ENCODE measurements at regions not wholly inside any gene's neighbourhood (a gene's known extent, or its start where the extent isn't known, plus 50 kb on each side); places are given as distances from the start of the nearest gene placed in this dataset.

DNA sequence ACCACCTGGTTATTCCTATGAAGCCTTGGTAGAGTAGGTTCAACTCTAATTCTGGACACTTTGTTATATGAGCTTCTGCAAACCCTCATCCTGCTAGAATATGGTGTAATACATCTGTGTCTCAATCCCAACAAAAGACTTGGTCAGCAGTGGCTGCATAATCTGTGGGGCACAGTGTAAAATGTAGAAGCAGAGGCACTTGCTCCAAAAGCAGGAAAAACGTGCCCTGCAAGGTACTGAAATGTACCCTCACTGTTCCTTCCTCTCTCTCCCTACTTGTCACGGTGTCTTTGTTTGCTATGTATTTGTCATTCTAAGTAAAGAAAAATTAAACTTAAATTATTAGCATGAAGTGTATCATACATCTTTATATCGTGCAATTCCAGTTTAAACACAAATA, 267.9 kb downstream of the BCL11B start:
- no peaks in the 10 kb centered on the region for H3K4me1 Mint-ChIP-seq (ENCODE audit: low read depth)
- peaks cover 2% of the 10 kb centered on the region for H3K9me3 Mint-ChIP-seq
- H3K4me3 Mint-ChIP-seq, result no peak overlapping the region
- no peak for DNase-seq
- no peaks in the 10 kb centered on the region for H3K36me3 Mint-ChIP-seq (ENCODE audit: low read depth)
- H3K27ac Mint-ChIP-seq, result no peak overlapping the region
- no peaks in the 10 kb centered on the region for H3K27me3 Mint-ChIP-seq

DNA sequence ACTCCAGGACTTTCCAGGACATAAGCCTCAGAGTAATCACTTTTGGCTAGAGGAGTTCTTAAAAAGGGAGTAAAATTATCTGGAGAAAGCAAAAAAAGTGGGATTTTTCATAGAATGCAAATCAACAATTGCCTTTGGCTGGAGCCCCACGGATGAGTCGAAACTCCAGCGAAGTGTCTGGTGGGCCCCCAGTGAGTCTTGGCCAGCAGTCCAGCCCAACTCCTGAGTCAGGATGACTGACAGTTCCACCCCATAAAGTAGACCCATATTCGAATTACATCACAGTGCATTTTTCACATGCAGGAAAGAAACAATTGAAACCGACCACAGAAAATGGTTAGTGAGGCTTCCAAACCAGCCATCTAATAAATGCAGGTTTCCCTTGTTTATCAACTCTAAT, 265.7 kb downstream of the BCL11B start:
- H3K36me3 Mint-ChIP-seq (ENCODE audit: low read depth), result no peaks in the 10 kb centered on the region
- no peak overlapping the region for H3K27ac Mint-ChIP-seq
- H3K27me3 Mint-ChIP-seq, result no peaks in the 10 kb centered on the region
- H3K9me3 Mint-ChIP-seq, result peaks cover 6% of the 10 kb centered on the region
- peaks cover 11% of the 10 kb centered on the region for H3K4me1 Mint-ChIP-seq (ENCODE audit: low read depth)
- H3K4me3 Mint-ChIP-seq, result no peak overlapping the region
- no peak for DNase-seq

DNA sequence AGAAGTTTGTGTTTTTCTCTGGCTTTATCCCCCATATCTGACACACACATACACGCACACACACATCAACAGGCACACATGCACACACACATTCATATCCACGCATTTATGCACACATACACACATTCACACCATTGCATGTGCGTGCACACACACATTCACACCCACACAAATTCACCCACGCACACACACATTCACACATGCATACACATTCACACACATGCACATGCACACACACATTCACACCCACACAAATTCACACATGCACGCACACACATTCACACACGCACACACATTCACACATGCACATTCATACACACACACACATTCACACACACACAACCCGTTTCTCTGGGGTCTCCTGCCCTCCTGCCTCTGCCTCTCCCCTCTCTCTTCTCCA, 264.2 kb downstream of the BCL11B start:
- H3K4me3 Mint-ChIP-seq, result no peak overlapping the region
- no peaks in the 10 kb centered on the region for H3K36me3 Mint-ChIP-seq (ENCODE audit: low read depth)
- H3K27ac Mint-ChIP-seq, result no peak overlapping the region
- no peak for DNase-seq
- H3K27me3 Mint-ChIP-seq, result no peaks in the 10 kb centered on the region
- H3K9me3 Mint-ChIP-seq, result peaks cover 6% of the 10 kb centered on the region
- H3K4me1 Mint-ChIP-seq (ENCODE audit: low read depth), result peaks cover 11% of the 10 kb centered on the region

DNA sequence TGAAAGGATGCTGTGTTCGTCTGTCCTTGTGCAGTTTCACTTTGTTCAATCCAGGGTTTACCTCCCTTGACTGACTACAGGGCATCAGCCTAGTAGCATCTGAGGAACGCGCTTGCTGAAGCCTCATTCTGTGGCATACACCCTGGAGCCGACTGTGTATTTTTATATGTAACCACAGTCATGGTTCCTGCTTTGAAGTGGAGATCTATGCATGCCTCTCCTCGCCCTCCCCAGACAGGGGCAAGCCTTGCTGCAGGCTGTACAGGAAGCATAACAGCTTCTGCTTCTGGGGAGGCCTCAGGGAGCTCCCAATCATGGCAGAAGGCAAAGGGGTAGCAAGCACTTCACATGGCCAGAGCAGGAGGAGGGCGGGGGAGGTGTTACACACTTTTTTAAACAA, 262.1 kb downstream of the BCL11B start:
- H3K4me1 Mint-ChIP-seq (ENCODE audit: low read depth), result peaks cover 15% of the 10 kb centered on the region
- peak overlapping the region; percentile 4 for H3K27ac Mint-ChIP-seq
- H3K9me3 Mint-ChIP-seq, result peaks cover 6% of the 10 kb centered on the region
- no peak for DNase-seq
- H3K4me3 Mint-ChIP-seq, result no peak overlapping the region
- no peaks in the 10 kb centered on the region for H3K36me3 Mint-ChIP-seq (ENCODE audit: low read depth)
- no peaks in the 10 kb centered on the region for H3K27me3 Mint-ChIP-seq

DNA sequence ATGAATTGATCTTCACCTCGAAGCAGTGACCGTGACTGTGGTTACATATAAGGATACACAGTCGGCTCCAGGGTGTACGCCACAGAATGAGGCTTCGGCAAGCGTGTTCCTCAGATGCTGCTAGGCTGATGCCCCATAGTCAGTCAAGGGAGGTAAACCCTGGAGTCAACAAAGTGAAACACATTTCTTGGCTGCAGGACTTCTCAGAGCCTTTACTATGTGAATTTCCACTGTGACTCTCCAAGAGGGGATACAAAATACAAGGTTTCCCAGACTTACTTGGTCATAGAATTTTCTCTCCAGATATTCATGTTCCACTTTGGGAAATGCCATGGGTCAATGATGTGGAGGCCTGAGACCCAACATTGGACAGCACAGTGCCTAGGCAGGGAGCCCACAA, 260.6 kb downstream of the BCL11B start:
- no peak overlapping the region for H3K27ac Mint-ChIP-seq
- no peaks in the 10 kb centered on the region for H3K27me3 Mint-ChIP-seq

DNA sequence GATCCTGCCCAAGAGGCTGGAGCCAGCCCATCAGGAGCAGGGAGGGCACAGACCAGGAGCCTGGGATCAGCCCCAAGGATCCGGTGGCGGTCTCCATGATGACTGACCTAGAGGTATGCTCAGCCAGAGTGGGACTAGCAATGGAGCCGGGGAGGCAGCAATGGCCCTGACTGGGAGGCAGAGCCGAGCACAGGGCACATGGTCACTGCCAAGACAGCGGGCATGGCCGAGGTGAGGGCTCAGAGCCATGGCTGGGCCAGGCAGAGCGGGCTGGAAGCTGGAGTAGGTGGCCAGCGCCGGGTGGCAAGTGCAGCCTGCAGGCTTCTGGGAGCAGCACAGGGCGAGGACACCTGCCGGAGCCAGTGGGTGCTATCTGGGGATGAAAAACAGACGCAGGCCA, 259.3 kb downstream of the BCL11B start:
- no peak overlapping the region for H3K27ac Mint-ChIP-seq
- peaks cover 6% of the 10 kb centered on the region for H3K9me3 Mint-ChIP-seq

More for the DNA sequence above, 260.6 kb downstream of the BCL11B start:
- DNase-seq, result no peak
- Mint-ChIP-seq H3K4me1 (ENCODE audit: low read depth) (peaks cover 15% of the 10 kb centered on the region), H3K4me3 (no peak overlapping the region), H3K9me3 (peaks cover 6% of the 10 kb centered on the region), H3K36me3 (ENCODE audit: low read depth) (no peaks in the 10 kb centered on the region)

DNA sequence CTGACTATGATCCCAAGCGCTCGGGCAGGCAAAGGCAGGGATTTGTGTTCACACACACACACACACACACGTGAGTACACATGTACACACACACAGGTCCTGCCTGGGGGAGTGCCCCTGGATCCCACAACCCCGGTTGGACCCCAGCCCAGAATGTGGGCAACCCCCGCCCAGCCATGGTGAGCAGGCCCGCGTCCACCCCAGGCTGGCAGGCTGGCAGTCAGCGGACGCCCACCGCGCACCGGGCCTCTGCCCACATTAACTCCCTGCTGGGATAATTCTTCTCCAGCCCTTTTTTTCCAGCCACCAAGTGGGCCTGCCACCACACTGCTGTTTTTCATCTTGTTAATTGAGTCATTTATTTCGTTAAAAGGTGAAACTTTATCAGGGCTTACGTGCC, 256.2 kb downstream of the BCL11B start:
- Mint-ChIP-seq H3K9me3 (no peaks in the 10 kb centered on the region), H3K36me3 (ENCODE audit: low read depth) (no peaks in the 10 kb centered on the region), H3K27me3 (no peaks in the 10 kb centered on the region), H3K4me1 (ENCODE audit: low read depth) (peaks cover 10% of the 10 kb centered on the region), H3K4me3 (no peak overlapping the region), H3K27ac (no peak overlapping the region)
- DNase-seq, result no peak

More for the DNA sequence above, 259.3 kb downstream of the BCL11B start:
- Mint-ChIP-seq H3K27me3 (no peaks in the 10 kb centered on the region), H3K4me1 (ENCODE audit: low read depth) (peaks cover 15% of the 10 kb centered on the region), H3K4me3 (no peak overlapping the region), H3K36me3 (ENCODE audit: low read depth) (no peaks in the 10 kb centered on the region)
- DNase-seq, result no peak

DNA sequence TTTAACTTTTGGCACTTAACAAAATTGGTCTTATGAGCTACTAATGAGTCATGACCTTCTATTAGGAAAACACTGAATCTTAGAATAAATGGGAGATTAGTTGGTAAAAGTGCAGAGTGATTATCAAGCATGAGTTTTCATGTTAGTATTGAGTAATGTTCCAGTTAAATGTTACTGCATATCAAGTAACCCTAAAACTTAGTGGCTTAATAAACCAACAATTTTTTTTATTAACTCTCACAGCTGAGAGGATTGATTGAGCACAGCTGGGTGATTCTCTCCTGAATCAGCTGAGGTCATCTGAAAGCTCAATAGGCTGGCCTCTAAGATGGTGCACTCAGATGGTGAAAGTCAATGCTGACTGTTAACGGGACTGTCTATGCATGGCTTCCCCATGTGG, 248.6 kb downstream of the BCL11B start:
- Mint-ChIP-seq H3K4me3 (no peak overlapping the region), H3K27me3 (no peaks in the 10 kb centered on the region), H3K4me1 (ENCODE audit: low read depth) (peaks cover 29% of the 10 kb centered on the region), H3K36me3 (ENCODE audit: low read depth) (no peaks in the 10 kb centered on the region), H3K9me3 (peaks cover 9% of the 10 kb centered on the region), H3K27ac (no peak overlapping the region)
- no peak for DNase-seq

DNA sequence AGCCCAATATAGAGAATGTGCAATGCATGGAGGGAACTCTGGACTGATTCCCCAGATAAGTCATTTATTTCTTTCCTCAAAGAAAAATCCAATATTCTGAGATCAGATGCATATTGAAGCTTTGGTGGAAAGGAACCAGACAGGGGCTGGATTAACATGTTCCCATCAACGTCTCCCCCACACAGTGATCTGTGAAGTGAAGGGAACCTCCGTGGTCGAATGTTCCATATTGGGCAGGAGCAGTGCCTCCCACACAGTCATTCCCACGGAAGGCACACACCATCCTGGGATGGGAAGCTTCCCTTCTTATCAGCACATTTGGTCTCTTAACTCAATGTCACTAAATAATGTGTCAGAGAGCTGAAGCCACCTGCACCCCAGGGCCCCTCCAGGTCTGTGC, 247.1 kb downstream of the BCL11B start:
- Mint-ChIP-seq H3K4me3 (no peak overlapping the region), H3K27ac (no peak overlapping the region), H3K9me3 (peaks cover 9% of the 10 kb centered on the region), H3K36me3 (ENCODE audit: low read depth) (no peaks in the 10 kb centered on the region), H3K4me1 (ENCODE audit: low read depth) (peaks cover 29% of the 10 kb centered on the region), H3K27me3 (no peaks in the 10 kb centered on the region)
- no peak for DNase-seq

DNA sequence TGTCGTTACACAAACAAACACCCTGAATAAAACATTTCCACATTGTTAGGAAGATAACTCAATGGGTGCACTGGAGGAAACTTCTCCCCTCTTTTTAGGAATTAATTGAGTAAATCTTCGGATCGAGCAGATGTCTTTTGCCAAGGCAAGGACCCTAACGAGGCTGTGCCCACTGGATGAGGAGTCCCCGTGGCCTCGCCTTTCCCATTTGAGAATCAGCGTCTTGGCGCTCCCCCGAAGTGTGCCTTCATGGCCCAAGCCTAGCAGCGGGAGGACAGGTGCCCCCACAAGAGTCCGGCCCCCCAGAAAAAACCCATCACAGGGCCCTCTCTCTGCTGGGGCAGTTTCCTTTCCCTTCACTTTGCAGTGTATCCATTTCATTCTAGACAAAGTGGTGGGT, 246.6 kb downstream of the BCL11B start:
- peaks cover 9% of the 10 kb centered on the region for H3K9me3 Mint-ChIP-seq
- no peak for DNase-seq
- H3K4me1 Mint-ChIP-seq (ENCODE audit: low read depth), result peaks cover 26% of the 10 kb centered on the region
- no peaks in the 10 kb centered on the region for H3K27me3 Mint-ChIP-seq
- H3K27ac Mint-ChIP-seq, result no peak overlapping the region
- no peaks in the 10 kb centered on the region for H3K36me3 Mint-ChIP-seq (ENCODE audit: low read depth)
- H3K4me3 Mint-ChIP-seq, result no peak overlapping the region

DNA sequence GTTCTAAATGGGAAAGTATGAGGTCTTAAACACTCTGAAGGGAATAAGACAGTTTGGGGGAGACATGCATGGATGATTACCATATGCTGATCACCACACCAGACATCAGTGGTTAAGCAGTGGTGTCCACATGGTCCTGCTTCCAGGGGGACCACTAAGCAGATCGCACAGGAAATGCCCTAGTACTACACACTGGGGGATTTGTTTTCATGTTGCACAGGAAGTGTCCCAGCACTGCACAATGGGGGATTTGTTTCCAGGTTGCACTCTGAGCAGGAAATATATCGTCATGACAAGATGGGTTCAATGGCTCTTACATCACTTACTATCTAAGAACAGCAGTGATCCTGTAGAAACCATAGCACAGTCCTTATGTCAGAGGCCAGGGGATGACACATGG, 245.5 kb downstream of the BCL11B start:
- H3K27ac Mint-ChIP-seq, result no peak overlapping the region
- no peak overlapping the region for H3K4me3 Mint-ChIP-seq
- no peaks in the 10 kb centered on the region for H3K27me3 Mint-ChIP-seq
- H3K4me1 Mint-ChIP-seq (ENCODE audit: low read depth), result peaks cover 21% of the 10 kb centered on the region
- DNase-seq, result peak; percentile 32
- peaks cover 9% of the 10 kb centered on the region for H3K9me3 Mint-ChIP-seq
- no peaks in the 10 kb centered on the region for H3K36me3 Mint-ChIP-seq (ENCODE audit: low read depth)

DNA sequence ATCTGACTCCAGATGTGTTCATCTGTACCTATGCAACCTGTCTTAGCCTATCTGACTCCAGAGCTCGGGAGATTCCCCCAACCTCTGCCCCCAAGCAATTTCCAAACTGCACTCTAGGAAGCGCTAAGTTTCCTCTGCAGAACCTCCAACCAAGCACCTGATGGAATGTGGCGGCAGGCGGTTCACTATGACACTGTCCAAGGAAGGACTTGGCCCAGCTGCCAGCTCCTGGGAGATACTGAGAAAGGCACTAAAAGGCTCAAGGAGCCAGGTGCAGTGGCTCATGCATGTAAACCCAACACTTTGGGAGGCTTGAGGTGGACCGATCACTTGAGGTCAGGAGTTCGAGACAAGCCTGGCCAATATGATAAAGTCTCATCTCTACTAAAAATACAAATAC, 244.0 kb downstream of the BCL11B start:
- peak; percentile 16 for DNase-seq
- Mint-ChIP-seq H3K27me3 (no peaks in the 10 kb centered on the region), H3K36me3 (ENCODE audit: low read depth) (no peaks in the 10 kb centered on the region), H3K27ac (no peak overlapping the region), H3K4me3 (no peak overlapping the region), H3K9me3 (peaks cover 6% of the 10 kb centered on the region), H3K4me1 (ENCODE audit: low read depth) (peaks cover 6% of the 10 kb centered on the region)

DNA sequence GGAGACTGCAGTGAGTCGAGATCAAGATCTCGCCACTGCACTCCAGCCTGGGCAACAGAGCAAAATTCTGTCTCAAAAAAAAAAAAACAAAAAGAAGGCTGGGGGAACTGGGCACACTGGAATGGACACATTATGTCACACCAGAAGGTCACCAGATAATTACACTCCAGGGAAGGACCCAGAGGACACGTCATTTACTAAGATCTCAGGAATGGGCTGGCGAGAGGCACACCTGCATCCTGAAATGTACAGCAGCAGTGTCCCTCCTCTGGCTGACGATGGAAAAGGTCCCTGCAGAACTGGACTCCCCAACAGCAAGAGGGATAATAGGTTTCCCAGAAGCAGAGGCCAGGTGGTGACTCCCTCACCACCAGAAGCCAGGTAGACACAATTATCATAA, 243.5 kb downstream of the BCL11B start:
- H3K4me3 Mint-ChIP-seq, result no peak overlapping the region
- H3K9me3 Mint-ChIP-seq, result peaks cover 6% of the 10 kb centered on the region
- H3K27me3 Mint-ChIP-seq, result no peaks in the 10 kb centered on the region
- H3K4me1 Mint-ChIP-seq (ENCODE audit: low read depth), result peaks cover 6% of the 10 kb centered on the region
- H3K27ac Mint-ChIP-seq, result no peak overlapping the region
- H3K36me3 Mint-ChIP-seq (ENCODE audit: low read depth), result no peaks in the 10 kb centered on the region
- DNase-seq, result peak; percentile 8

DNA sequence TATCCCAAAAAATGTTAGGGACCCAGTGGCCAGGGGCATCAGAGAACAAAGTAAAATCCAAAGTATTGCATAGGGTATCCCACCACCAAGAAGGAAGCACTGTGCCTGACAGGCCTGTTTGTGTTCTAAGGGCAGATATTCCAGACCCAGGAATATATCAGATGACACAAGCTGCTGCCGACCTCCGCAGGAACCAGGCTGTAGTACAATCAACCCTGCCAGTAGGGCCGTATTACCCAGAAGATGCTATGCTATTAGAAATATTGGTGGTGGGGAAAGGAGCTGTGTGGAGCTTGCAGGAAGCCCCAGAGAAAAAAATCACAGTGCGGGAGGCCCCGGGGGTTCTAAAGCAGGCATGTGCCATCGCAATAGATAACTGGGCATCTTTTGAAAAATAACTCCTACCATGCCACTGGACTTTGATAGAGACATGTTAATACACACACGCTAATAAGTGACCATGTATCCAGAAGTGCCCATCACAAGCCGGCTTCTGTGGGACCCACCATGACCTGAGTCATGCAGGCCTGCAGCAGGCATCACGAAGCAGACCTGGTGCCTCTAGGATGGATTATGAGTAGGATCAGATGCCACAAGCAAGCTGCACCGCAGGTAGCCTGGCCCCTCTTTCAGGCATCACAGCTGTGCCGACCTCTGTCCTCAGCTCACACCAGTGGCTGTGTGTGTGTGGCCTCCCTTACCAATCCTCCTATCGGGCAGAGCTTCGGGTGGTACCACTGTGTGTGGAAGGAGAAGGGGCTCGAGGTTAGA, 242.7 kb downstream of the BCL11B start:
- H3K4me1 Mint-ChIP-seq (ENCODE audit: low read depth), result peaks cover 6% of the 10 kb centered on the region
- H3K27me3 Mint-ChIP-seq, result no peaks in the 10 kb centered on the region
- H3K9me3 Mint-ChIP-seq, result peaks cover 6% of the 10 kb centered on the region
- H3K27ac Mint-ChIP-seq, result no peak overlapping the region
- no peak overlapping the region for H3K4me3 Mint-ChIP-seq
- peak; percentile 12 for DNase-seq
- H3K36me3 Mint-ChIP-seq (ENCODE audit: low read depth), result no peaks in the 10 kb centered on the region

DNA sequence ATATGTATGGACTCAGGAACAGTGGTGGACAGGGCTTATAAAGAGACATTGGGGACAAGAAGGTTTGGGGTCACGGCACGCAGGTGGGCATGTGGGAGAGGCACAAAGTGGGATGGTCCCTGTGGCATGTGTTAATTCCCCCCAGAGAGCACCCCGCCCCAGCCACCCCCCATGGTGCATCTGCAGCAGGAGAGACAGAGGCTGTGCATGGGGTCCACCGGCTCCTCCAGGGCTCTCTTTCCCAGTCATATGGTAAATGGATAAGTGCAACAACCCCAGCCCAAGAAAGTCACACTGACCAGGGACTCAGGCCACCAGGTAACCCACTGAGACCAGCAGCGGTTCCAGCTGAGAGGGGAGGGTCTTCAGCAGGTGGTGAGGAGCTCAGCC, 242.1 kb downstream of the BCL11B start:
- Mint-ChIP-seq H3K9me3 (peaks cover 6% of the 10 kb centered on the region), H3K4me3 (no peak overlapping the region), H3K27ac (no peak overlapping the region), H3K4me1 (ENCODE audit: low read depth) (peaks cover 6% of the 10 kb centered on the region), H3K27me3 (no peaks in the 10 kb centered on the region), H3K36me3 (ENCODE audit: low read depth) (no peaks in the 10 kb centered on the region)
- peak; percentile 16 for DNase-seq

DNA sequence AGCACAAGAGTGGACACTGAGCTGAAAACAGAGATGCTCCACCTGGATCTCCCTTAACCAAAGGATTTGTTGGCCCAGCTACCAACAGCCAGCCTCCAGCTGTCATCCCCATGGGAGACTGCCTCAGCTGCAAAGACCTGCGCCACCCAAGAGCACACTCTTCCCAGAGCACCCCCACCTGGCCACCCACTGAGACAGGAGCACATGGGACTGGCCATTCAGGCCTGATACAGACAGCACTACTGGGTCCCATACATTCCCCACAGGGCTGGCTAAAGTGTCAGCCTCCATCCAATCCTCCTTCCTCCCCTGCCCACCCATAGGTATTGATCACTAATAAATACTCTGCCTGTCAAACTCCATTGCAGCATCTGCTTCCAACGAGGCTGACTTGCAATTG, 241.5 kb downstream of the BCL11B start:
- no peak overlapping the region for H3K27ac Mint-ChIP-seq

More for the DNA sequence above, 241.5 kb downstream of the BCL11B start:
- H3K36me3 Mint-ChIP-seq (ENCODE audit: low read depth), result no peaks in the 10 kb centered on the region
- H3K4me1 Mint-ChIP-seq (ENCODE audit: low read depth), result peaks cover 6% of the 10 kb centered on the region
- no peak for DNase-seq
- H3K4me3 Mint-ChIP-seq, result no peak overlapping the region
- peaks cover 6% of the 10 kb centered on the region for H3K9me3 Mint-ChIP-seq
- no peaks in the 10 kb centered on the region for H3K27me3 Mint-ChIP-seq
